KMS-11 (cell line): ENCODE measurements at regions not wholly inside any gene's neighbourhood (a gene's known extent, or its start where the extent isn't known, plus 50 kb on each side); places are given as distances from the start of the nearest gene placed in this dataset.
"Not testable (repeated sequence)": the region's sequence is repeated elsewhere in the genome, so short reads cannot be mapped to it uniquely, and the experiment has no call there.

Source experiments
- H2AFZ ChIP-seq: fragments of 200-600 bp; sonication (generic); 2 replicates; pipeline ENCODE4 v1.6.1; 2016; ENCODE audit warnings: antibody characterized with exemption, mixed run types, low read depth
- H3K27ac ChIP-seq: fragments of 200-600 bp; sonication (generic); 2 replicates; pipeline ENCODE4 v1.6.1; 2016; ENCODE audit warnings: mild to moderate bottlenecking, mixed run types
- H3K27me3 ChIP-seq: fragments of 200-600 bp; sonication (generic); 2 replicates; pipeline ENCODE4 v1.6.1; 2017; ENCODE audit warnings: mild to moderate bottlenecking, low read depth, mixed run types, moderate library complexity; ENCODE audit not compliant: insufficient read depth
- H3K36me3 ChIP-seq: fragments of 200-600 bp; sonication (generic); 2 replicates; pipeline ENCODE4 v1.6.1; 2017; ENCODE audit warnings: mild to moderate bottlenecking, mixed run types; ENCODE audit not compliant: insufficient read depth
- H3K4me1 ChIP-seq: fragments of 200-600 bp; sonication (generic); 2 replicates; pipeline ENCODE4 v1.6.1; 2016; ENCODE audit warnings: mild to moderate bottlenecking, low read depth, mixed run types; ENCODE audit not compliant: poor library complexity, severe bottlenecking
- H3K4me2 ChIP-seq: fragments of 200-600 bp; sonication (generic); 2 replicates; pipeline ENCODE4 v1.7.0; 2016; ENCODE audit warnings: mild to moderate bottlenecking, mixed run types
- H3K4me3 ChIP-seq: fragments of 200-600 bp; sonication (generic); IDR thresholded peaks from 2 replicates; pipeline ENCODE4 v1.6.1; 2017; ENCODE audit warnings: low read depth, low read length, mixed read lengths; ENCODE audit not compliant: insufficient read depth
- H3K79me2 ChIP-seq: fragments of 200-600 bp; sonication (generic); 2 replicates; pipeline ENCODE4 v1.6.1; 2016; ENCODE audit warnings: low read depth, mixed run types; ENCODE audit not compliant: insufficient read depth
- H3K9ac ChIP-seq: fragments of 200-600 bp; sonication (generic); 2 replicates; pipeline ENCODE4 v1.6.1; 2016; ENCODE audit warnings: mild to moderate bottlenecking, mixed run types
- H4K20me1 ChIP-seq: fragments of 200-600 bp; sonication (generic); 2 replicates; pipeline ENCODE4 v1.6.1; 2016; ENCODE audit warnings: mild to moderate bottlenecking, mixed run types; ENCODE audit not compliant: insufficient read depth

DNA sequence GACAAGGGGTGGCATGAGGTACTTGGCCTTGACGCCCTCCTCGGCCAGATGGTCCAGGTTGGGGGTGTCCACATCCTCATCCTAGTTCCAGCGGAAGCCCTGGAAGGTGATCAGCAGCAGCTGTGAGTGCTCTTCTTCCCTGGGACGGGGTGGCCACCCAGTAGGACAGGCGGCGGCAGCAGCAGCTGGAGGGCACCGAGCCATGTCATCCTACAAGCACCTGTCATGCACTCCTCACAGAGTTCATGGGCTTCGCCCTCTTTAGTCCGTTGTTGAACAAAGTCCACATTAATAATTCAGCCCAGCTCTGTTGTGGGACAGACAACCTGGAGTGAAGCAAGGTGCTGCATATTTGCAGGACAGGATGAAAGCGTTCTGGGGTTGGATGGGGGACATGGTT, 153.4 kb upstream of the CCZ1B start:
- not testable (repeated sequence) for H3K27me3 ChIP-seq, H2AFZ ChIP-seq, H3K27ac ChIP-seq, H3K4me2 ChIP-seq, H3K79me2 ChIP-seq, H3K9ac ChIP-seq, H3K4me1 ChIP-seq, H4K20me1 ChIP-seq, H3K36me3 ChIP-seq, H3K4me3 ChIP-seq

- H3K36me3 ChIP-seq, H3K4me2 ChIP-seq, H3K4me1 ChIP-seq, H3K27me3 ChIP-seq, H3K79me2 ChIP-seq, H2AFZ ChIP-seq, H3K27ac ChIP-seq, H4K20me1 ChIP-seq, H3K4me3 ChIP-seq, H3K9ac ChIP-seq: not testable (repeated sequence)
Observed at GRCh38 chr7:6982375-6982774, 156.3 kb upstream of the CCZ1B start.

DNA sequence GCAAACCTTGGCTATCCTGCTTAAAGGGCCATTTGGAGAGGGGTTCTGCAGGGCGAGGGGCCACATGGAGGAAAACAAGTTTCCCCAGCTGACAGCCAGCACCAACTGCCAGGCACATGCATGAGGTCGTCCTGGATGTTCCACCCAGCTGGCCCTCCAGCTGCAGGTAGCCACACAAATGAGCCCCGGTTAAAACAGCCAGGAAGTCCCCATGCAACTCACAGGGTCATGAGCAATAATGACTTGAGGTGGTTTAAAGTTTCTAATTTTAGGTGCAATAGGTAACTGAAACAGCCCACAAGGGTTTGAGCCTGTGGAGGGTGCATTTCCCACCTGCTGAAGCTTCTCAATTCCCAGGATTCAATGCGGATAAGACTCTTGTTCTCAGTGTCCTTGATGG, 160.8 kb upstream of the CCZ1B start:
- H3K27me3 ChIP-seq, H3K9ac ChIP-seq, H3K36me3 ChIP-seq, H3K79me2 ChIP-seq, H3K27ac ChIP-seq, H2AFZ ChIP-seq, H3K4me2 ChIP-seq, H3K4me3 ChIP-seq, H4K20me1 ChIP-seq, H3K4me1 ChIP-seq: not testable (repeated sequence)

DNA sequence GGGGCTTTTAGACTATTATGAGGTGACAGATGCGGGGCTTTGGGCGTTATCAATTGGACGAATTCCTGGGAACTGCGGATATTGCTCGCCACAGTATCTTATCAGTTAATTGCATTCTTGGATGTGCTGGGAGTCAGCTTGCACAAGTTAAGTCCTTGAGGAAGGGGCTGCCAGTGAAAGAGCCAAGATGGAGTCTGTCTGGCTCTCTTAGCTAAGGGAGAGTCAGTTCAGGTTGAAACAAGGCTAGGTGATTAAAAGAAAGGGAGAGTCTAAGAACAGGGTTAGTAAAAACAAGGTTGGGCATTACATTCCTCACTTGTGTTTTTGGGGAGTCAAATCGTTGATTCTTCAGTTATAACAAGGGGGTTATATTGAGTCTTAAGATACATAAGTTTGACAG, 162.5 kb upstream of the CCZ1B start:
- H4K20me1 ChIP-seq, H3K4me1 ChIP-seq, H3K4me3 ChIP-seq, H3K79me2 ChIP-seq, H3K9ac ChIP-seq, H2AFZ ChIP-seq, H3K36me3 ChIP-seq, H3K4me2 ChIP-seq, H3K27me3 ChIP-seq, H3K27ac ChIP-seq: not testable (repeated sequence)

- H3K9ac ChIP-seq, H3K4me1 ChIP-seq, H4K20me1 ChIP-seq, H2AFZ ChIP-seq, H3K79me2 ChIP-seq, H3K4me2 ChIP-seq, H3K36me3 ChIP-seq, H3K27ac ChIP-seq, H3K4me3 ChIP-seq, H3K27me3 ChIP-seq: not testable (repeated sequence)
Observed at GRCh38 chr7:6989968-6990367, 163.9 kb upstream of the CCZ1B start.

DNA sequence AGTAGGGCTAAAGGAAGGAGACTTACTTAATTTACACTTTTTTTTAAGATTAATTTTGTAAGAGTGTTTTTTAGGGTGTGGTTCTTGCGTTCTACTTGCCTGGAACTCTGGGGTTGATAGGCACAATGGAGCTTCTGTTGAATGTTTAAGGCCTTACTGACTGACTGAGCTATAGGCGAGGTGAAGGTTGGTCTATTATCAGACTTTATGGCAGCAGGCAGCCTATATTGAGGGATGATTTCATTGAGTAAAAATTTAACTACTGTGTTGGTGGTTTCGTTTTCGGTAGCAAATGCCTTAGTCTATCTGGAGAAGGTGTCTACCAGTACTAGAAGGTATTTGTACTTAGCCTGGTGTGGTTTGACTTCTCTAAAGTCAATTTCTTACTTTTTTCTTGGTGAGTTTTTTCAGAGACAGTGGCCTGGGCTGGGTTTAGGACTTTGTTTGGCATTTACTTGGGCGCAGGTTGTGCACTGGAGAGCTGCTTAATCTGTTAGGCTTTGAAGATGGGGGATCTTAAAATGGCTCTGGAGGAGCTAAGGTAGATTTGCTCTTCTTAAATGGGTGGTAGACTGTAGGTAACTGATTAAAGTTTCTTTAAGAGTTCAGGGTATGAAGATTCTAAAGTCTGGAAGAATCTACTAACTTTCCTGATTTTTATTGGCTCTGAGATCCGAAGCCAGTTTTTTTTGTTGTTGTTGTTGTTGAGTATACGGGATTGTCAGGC, 164.5 kb upstream of the CCZ1B start:
- H3K9ac ChIP-seq, H3K36me3 ChIP-seq, H4K20me1 ChIP-seq, H3K27me3 ChIP-seq, H3K4me1 ChIP-seq, H3K27ac ChIP-seq, H3K4me3 ChIP-seq, H3K4me2 ChIP-seq, H2AFZ ChIP-seq, H3K79me2 ChIP-seq: not testable (repeated sequence)

DNA sequence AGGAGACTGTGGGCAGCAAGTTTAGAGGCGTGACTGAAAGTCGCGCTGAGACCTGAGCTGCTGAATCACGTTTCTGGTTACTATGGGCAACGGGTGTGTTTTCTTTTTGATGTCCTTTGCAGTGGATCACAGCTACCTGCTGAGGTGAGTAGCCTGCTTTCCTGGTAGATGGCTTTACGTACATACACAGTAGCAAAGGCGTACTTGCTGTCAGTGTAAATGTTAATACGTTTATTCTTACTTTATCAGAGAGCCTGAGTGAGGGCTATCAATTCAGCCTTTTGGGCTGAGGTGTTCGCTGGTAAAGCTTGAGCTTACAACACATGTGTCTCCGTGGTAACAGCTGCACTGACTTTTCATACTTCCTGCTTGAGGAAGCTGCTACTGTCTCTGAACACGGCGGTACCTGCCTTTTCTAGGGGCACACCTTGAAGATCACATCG, 165.1 kb upstream of the CCZ1B start:
- not testable (repeated sequence) for H3K4me1 ChIP-seq, H3K79me2 ChIP-seq, H3K4me3 ChIP-seq, H2AFZ ChIP-seq, H3K9ac ChIP-seq, H3K27me3 ChIP-seq, H4K20me1 ChIP-seq, H3K27ac ChIP-seq, H3K36me3 ChIP-seq, H3K4me2 ChIP-seq

- not testable (repeated sequence) for H3K9ac ChIP-seq, H3K4me3 ChIP-seq, H3K79me2 ChIP-seq, H3K4me1 ChIP-seq, H3K27me3 ChIP-seq, H3K27ac ChIP-seq, H3K4me2 ChIP-seq, H3K36me3 ChIP-seq, H4K20me1 ChIP-seq, H2AFZ ChIP-seq
Observed at GRCh38 chr7:6991686-6992085, 165.6 kb upstream of the CCZ1B start.

DNA sequence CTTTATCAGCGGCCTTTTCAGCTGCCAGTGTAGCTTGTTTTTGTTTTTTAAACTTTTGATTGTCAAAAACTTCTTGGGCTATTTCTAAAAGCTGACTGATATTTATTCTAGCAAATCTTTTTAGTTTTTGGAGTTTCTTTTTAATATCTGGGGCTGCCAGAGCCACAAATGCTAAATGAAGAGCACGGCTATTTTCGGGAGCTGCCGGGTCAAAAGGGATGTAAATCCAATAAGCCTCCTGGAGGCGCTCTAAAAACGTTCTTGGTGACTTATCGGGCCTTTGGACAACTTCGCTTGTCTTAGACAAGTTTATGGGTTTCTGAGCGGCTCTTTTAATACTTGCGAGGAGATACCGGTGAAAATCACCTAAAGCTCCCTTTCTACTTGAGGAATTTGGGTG, 166.1 kb upstream of the CCZ1B start:
- H3K79me2 ChIP-seq, H3K4me3 ChIP-seq, H2AFZ ChIP-seq, H3K27ac ChIP-seq, H4K20me1 ChIP-seq, H3K9ac ChIP-seq, H3K27me3 ChIP-seq, H3K36me3 ChIP-seq, H3K4me1 ChIP-seq, H3K4me2 ChIP-seq: not testable (repeated sequence)

DNA sequence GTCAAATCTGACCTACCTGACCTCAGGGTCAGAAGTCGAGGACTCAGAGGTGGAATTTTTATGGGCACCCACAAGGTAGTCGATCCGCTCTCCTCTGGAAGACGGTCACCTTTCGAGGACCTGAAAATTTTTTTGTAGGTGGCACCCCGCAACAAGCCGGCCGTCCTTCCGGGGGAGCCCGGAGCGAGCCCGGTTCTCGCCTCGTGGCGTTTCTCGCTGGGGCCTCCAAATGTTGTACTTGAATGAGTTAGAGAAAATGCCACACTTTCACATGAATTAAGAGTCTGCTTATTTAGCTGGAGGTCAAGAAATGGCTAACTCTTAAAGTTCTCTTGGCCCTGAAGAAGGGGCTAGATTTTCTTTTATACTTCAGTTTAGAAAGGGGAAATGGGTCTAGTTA, 169.0 kb upstream of the CCZ1B start:
- H3K79me2 ChIP-seq, H3K9ac ChIP-seq, H3K4me3 ChIP-seq, H3K4me1 ChIP-seq, H3K27ac ChIP-seq, H4K20me1 ChIP-seq, H2AFZ ChIP-seq, H3K27me3 ChIP-seq, H3K36me3 ChIP-seq, H3K4me2 ChIP-seq: not testable (repeated sequence)
